IMR-90 (cell line): ENCODE measurements at regions not wholly inside any gene's neighbourhood (a gene's known extent, or its start where the extent isn't known, plus 50 kb on each side); places are given as distances from the start of the nearest gene placed in this dataset.

Source experiments
- BHLHE40 ChIP-seq: fragments of 150-350 bp; IDR thresholded peaks from 2 replicates; pipeline ENCODE4 v1.6.1; 2016; ENCODE audit warnings: mild to moderate bottlenecking, low read depth, low read length
- CEBPB ChIP-seq: IDR thresholded peaks from 2 replicates; pipeline ENCODE4 v1.6.1; 2012; ENCODE audit warnings: low read depth, low read length, improper control_type of control experiment
- CTCF ChIP-seq: conservative IDR thresholded peaks from 2 replicates; pipeline ENCODE4 v1.5.1; 2012; ENCODE audit warnings: mild to moderate bottlenecking, low read depth, low read length, improper control_type of control experiment
- NFE2L2 ChIP-seq: fragments of 150-350 bp; IDR thresholded peaks from 2 replicates; pipeline ENCODE4 v1.6.1; 2016; ENCODE audit warnings: low read depth, mild to moderate bottlenecking, low read length
- POLR2A ChIP-seq: IDR thresholded peaks from 2 replicates; pipeline ENCODE4 v1.6.1; 2012; ENCODE audit warnings: mild to moderate bottlenecking, low read depth, low read length
- RAD21 ChIP-seq: IDR thresholded peaks from 2 replicates; pipeline ENCODE4 v1.6.1; 2012; ENCODE audit warnings: low read length, improper control_type of control experiment
- RCOR1 ChIP-seq: IDR thresholded peaks from 2 replicates; pipeline ENCODE4 v1.6.1; 2012; ENCODE audit warnings: mild to moderate bottlenecking, low read length, improper control_type of control experiment; ENCODE audit not compliant: insufficient replicate concordance
- RFX5 ChIP-seq: IDR thresholded peaks from 2 replicates; pipeline ENCODE4 v1.8.0; 2012; ENCODE audit warnings: low read depth, mild to moderate bottlenecking, low read length, moderate library complexity
- SMC3 ChIP-seq: fragments of 150-350 bp; IDR thresholded peaks from 2 replicates; pipeline ENCODE4 v1.6.1; 2016; ENCODE audit warnings: low read depth, mild to moderate bottlenecking, antibody characterized with exemption, low read length, moderate library complexity
- USF2 ChIP-seq: fragments of 150-350 bp; IDR thresholded peaks from 2 replicates; pipeline ENCODE4 v1.6.1; 2017; ENCODE audit warnings: mild to moderate bottlenecking, antibody characterized with exemption, low read length, low read depth

- TF ChIP-seq NFE2L2 = no peak
- no peak for TF ChIP-seq CTCF
- no peak for TF ChIP-seq RFX5
- no peak for TF ChIP-seq RCOR1
- TF ChIP-seq POLR2A = no peak
- TF ChIP-seq USF2 = no peak
- TF ChIP-seq BHLHE40 = no peak
- TF ChIP-seq SMC3 = no peak
- TF ChIP-seq CEBPB = no peak
- TF ChIP-seq RAD21 = no peak
Observed at GRCh38 chr2:196353717-196354116, 182.3 kb upstream of the STK17B start.
